ENCODE measurements at regions not wholly inside any gene's neighbourhood (a gene's known extent, or its start where the extent isn't known, plus 50 kb on each side); places are given as distances from the start of the nearest gene placed in this dataset.

DNA sequence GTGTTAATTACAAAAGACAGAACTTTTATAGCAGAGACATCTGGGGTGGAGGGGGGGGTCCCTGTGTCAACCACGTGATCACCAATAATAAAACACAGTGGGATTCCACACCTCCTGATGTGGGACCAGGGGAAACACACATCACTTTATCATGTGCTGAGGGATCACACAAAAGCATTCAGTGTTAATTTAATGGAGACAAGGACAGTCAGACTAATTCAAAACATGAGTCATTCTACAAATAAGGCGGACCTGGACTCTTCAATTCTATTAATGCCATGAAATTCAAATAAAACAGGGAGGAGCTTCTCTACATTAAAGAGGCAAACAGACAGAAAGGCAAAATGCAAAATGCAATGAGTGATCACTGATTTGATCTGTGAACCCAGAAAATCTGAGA is 67.3 kb upstream of the PFKP start:
- Mint-ChIP-seq H3K36me3 (ENCODE audit: unreplicated experiment) (no peaks in the 10 kb centered on the region), H3K4me3 (ENCODE audit: unreplicated experiment) (no peak overlapping the region), H3K4me1 (ENCODE audit: unreplicated experiment) (peaks cover 15% of the 10 kb centered on the region), H3K9me3 (ENCODE audit: unreplicated experiment) (peaks cover 4% of the 10 kb centered on the region), H3K27me3 (ENCODE audit: unreplicated experiment) (no peaks in the 10 kb centered on the region), H3K27ac (ENCODE audit: unreplicated experiment) (no peak overlapping the region)
- TF ChIP-seq, protein P1, sequence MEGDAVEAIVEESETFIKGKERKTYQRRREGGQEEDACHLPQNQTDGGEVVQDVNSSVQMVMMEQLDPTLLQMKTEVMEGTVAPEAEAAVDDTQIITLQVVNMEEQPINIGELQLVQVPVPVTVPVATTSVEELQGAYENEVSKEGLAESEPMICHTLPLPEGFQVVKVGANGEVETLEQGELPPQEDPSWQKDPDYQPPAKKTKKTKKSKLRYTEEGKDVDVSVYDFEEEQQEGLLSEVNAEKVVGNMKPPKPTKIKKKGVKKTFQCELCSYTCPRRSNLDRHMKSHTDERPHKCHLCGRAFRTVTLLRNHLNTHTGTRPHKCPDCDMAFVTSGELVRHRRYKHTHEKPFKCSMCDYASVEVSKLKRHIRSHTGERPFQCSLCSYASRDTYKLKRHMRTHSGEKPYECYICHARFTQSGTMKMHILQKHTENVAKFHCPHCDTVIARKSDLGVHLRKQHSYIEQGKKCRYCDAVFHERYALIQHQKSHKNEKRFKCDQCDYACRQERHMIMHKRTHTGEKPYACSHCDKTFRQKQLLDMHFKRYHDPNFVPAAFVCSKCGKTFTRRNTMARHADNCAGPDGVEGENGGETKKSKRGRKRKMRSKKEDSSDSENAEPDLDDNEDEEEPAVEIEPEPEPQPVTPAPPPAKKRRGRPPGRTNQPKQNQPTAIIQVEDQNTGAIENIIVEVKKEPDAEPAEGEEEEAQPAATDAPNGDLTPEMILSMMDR (IDR thresholded peaks at IDR 0.05): no peak
- no peak for DNase-seq (ENCODE audit: extremely low spot score, unreplicated experiment)

DNA sequence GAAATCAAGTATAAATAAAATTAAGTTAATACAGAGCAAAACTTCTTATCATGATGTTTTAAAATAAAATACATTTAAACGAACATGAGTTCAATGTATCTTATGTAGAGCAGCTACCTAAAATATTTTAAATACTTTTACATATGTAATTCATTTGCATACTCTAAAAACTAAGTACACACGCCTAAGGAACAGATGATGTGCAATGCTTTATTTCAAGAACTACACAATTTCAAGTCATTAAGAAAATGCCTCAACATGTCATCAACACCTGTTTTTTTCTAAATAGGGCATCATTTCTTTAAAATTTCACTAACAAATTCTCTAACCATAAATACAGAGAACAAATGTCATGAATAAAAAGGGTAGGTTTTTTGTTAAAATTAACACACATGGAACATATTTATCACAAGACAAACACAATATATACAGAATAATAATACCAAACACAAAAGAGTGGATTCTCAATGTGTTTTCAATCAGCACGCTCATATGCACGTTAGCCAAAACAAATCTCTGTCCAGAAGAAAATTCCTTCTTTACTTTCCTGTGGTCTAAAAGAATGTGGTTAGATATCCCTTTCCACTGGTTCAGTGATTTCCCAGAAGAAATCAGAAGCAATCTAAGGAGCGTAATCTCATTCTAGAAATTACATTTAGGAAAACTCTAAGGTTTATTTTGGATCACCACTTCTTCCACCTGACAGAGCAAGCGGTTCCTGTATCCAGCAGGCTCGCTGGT is 73.0 kb upstream of the PFKP start:
- peak overlapping the region; percentile 48 for H3K27ac Mint-ChIP-seq (ENCODE audit: unreplicated experiment)
- no peaks in the 10 kb centered on the region for H3K36me3 Mint-ChIP-seq (ENCODE audit: unreplicated experiment)
- peaks cover 24% of the 10 kb centered on the region for H3K4me1 Mint-ChIP-seq (ENCODE audit: unreplicated experiment)
- DNase-seq (ENCODE audit: extremely low spot score, unreplicated experiment): no peak
- TF ChIP-seq, protein P1 (IDR thresholded peaks at IDR 0.05): no peak
- no peaks in the 10 kb centered on the region for H3K27me3 Mint-ChIP-seq (ENCODE audit: unreplicated experiment)
- H3K4me3 Mint-ChIP-seq (ENCODE audit: unreplicated experiment): no peak overlapping the region
- H3K9me3 Mint-ChIP-seq (ENCODE audit: unreplicated experiment): no peaks in the 10 kb centered on the region

- Mint-ChIP-seq H3K27ac (ENCODE audit: unreplicated experiment) (no peak overlapping the region), H3K9me3 (ENCODE audit: unreplicated experiment) (no peaks in the 10 kb centered on the region), H3K36me3 (ENCODE audit: unreplicated experiment) (no peaks in the 10 kb centered on the region), H3K4me1 (ENCODE audit: unreplicated experiment) (peaks cover 24% of the 10 kb centered on the region), H3K4me3 (ENCODE audit: unreplicated experiment) (no peak overlapping the region), H3K27me3 (ENCODE audit: unreplicated experiment) (no peaks in the 10 kb centered on the region)
- DNase-seq (ENCODE audit: extremely low spot score, unreplicated experiment): no peak
- TF ChIP-seq, protein P1 (IDR thresholded peaks at IDR 0.05): no peak
Measured at GRCh38 chr10:2993636-2994035, 73.7 kb upstream of the PFKP start.

DNA sequence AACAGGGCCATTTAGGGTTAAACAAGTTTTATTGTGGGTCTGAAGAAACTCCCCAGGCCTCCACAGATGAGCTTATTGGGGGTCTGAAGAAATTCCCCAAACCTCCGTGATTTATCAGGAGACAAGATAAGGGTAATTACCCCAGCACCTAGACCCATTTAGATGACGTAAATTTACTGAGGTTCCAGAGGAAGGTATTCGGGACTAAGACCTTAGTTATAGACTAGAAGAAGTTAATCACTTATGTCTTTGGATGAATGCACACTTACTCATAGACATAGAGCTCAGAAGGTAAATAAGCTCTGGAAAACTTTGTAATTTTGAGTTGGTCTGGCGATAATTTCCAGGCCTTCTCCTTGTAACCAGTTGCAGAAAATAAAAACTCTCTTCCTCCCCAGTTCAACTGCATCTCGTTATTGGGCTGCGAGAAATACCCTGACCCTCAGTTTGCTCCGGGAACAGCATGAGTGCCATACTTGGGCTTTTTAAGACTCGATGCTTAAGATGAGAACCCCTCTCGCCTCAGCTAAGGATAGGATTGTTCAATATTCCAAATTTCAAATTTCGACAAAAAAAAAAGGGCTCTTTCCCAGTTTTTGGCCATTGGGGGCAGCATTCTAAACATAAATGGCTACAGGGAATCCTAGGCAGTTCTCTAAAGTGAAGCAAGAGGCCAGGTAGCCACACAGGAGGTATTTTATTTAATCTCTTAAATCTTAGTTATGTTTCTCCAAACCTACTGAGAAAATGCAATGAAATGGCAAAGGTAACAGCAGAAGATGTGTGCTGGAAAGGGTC is 74.7 kb upstream of the PFKP start:
- no peaks in the 10 kb centered on the region for H3K9me3 Mint-ChIP-seq (ENCODE audit: unreplicated experiment)
- no peak overlapping the region for H3K4me3 Mint-ChIP-seq (ENCODE audit: unreplicated experiment)
- no peaks in the 10 kb centered on the region for H3K36me3 Mint-ChIP-seq (ENCODE audit: unreplicated experiment)
- H3K27me3 Mint-ChIP-seq (ENCODE audit: unreplicated experiment): no peaks in the 10 kb centered on the region
- no peak overlapping the region for H3K27ac Mint-ChIP-seq (ENCODE audit: unreplicated experiment)
- no peak for DNase-seq (ENCODE audit: extremely low spot score, unreplicated experiment)
- TF ChIP-seq, protein P1 (IDR thresholded peaks at IDR 0.05): peak; percentile 34
- peaks cover 24% of the 10 kb centered on the region for H3K4me1 Mint-ChIP-seq (ENCODE audit: unreplicated experiment)

GRCh38 chr10:2990764-2991163 is 76.6 kb upstream of the PFKP start:
- Mint-ChIP-seq H3K36me3 (ENCODE audit: unreplicated experiment) (no peaks in the 10 kb centered on the region), H3K27ac (ENCODE audit: unreplicated experiment) (no peak overlapping the region), H3K27me3 (ENCODE audit: unreplicated experiment) (no peaks in the 10 kb centered on the region), H3K4me1 (ENCODE audit: unreplicated experiment) (peaks cover 35% of the 10 kb centered on the region), H3K9me3 (ENCODE audit: unreplicated experiment) (no peaks in the 10 kb centered on the region), H3K4me3 (ENCODE audit: unreplicated experiment) (no peak overlapping the region)
- no peak for DNase-seq (ENCODE audit: extremely low spot score, unreplicated experiment)
- TF ChIP-seq, protein P1 (IDR thresholded peaks at IDR 0.05): no peak
